COLO829 (cell line): ENCODE measurements at regions not wholly inside any gene's neighbourhood (a gene's known extent, or its start where the extent isn't known, plus 50 kb on each side); places are given as distances from the start of the nearest gene placed in this dataset.
A peak's percentile ranks its signal among the peaks of the same experiment; 100 is the strongest.
"Not testable (repeated sequence)": the region's sequence is repeated elsewhere in the genome, so short reads cannot be mapped to it uniquely, and the experiment has no call there.

ENCODE experiments used
- DNase-seq: peaks from one replicate; pipeline ENCODE4 v3.0.0; 2012; ENCODE audit warnings: low spot score

- no peak for DNase-seq
Measured at GRCh38 chr3:90069748-90070147, 962.3 kb downstream of the EPHA3 start.

- DNase-seq, result no peak
Measured at GRCh38 chr3:90076136-90076535, 968.7 kb downstream of the EPHA3 start.

GRCh38 chr3:90080988-90081387 lies 973.6 kb downstream of the EPHA3 start:
- peak; percentile 13 for DNase-seq

- DNase-seq, result not testable (repeated sequence)
Measured at GRCh38 chr3:90086297-90086696, 978.9 kb downstream of the EPHA3 start.

GRCh38 chr3:90087703-90088102 lies 980.3 kb downstream of the EPHA3 start:
- no peak for DNase-seq

- DNase-seq, result peak; percentile 28
Measured at GRCh38 chr3:90091549-90091948, 984.1 kb downstream of the EPHA3 start.

- peak; percentile 28 for DNase-seq
Measured at GRCh38 chr3:90092994-90093393, 985.6 kb downstream of the EPHA3 start.

- no peak for DNase-seq
Measured at GRCh38 chr3:90095811-90096210, 988.4 kb downstream of the EPHA3 start.

- DNase-seq, result no peak
Measured at GRCh38 chr3:90099493-90099892, 992.1 kb downstream of the EPHA3 start.

- DNase-seq, result no peak
Measured at GRCh38 chr3:90102146-90102545, 994.7 kb downstream of the EPHA3 start.

- DNase-seq, result no peak
Measured at GRCh38 chr3:90121326-90121725, 1013.9 kb downstream of the EPHA3 start.

- no peak for DNase-seq
Measured at GRCh38 chr3:90128391-90128790, 1021.0 kb downstream of the EPHA3 start.

GRCh38 chr3:90129730-90130129 lies 1022.3 kb downstream of the EPHA3 start:
- no peak for DNase-seq

GRCh38 chr3:90132197-90132596 lies 1024.8 kb downstream of the EPHA3 start:
- DNase-seq, result no peak

- no peak for DNase-seq
Measured at GRCh38 chr3:90134090-90134489, 1026.7 kb downstream of the EPHA3 start.

- DNase-seq, result no peak
Measured at GRCh38 chr3:90136456-90137191, 1029.2 kb downstream of the EPHA3 start.

GRCh38 chr3:90145094-90145860 lies 1037.9 kb downstream of the EPHA3 start:
- DNase-seq, result peak; percentile 6

GRCh38 chr3:90180096-90180495 lies 1072.7 kb downstream of the EPHA3 start:
- DNase-seq, result no peak

GRCh38 chr3:90180543-90180942 lies 1073.1 kb downstream of the EPHA3 start:
- DNase-seq, result no peak

GRCh38 chr3:90182291-90182976 lies 1075.0 kb downstream of the EPHA3 start:
- not testable (repeated sequence) for DNase-seq

- peak; percentile 75 for DNase-seq
Measured at GRCh38 chr3:90184861-90185260, 1077.4 kb downstream of the EPHA3 start.

- DNase-seq, result not testable (repeated sequence)
Measured at GRCh38 chr3:90197383-90197782, 1090.0 kb downstream of the EPHA3 start.

- not testable (repeated sequence) for DNase-seq
Measured at GRCh38 chr3:90202931-90203330, 1095.5 kb downstream of the EPHA3 start.
